ENCODE measurements at regions not wholly inside any gene's neighbourhood (a gene's known extent, or its start where the extent isn't known, plus 50 kb on each side); places are given as distances from the start of the nearest gene placed in this dataset.

DNA sequence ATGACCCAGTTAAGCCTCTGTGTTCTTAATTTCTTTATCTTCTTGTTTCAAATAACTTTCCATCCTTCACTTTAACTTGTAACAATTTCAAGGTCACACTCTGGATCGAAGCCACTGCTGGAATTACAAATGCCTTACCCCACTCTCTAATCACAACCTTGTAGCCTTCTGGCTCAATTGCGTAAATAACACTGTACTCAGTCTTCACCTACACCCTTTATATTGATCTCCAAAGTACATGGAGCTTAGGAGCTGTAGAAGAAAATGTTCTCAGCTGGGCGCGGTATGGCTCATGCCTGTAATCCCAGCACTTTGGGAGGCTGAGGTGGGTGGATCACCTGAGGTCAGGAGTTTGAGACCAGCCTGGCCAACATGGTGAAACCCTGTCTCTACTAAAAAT lies 164.3 kb upstream of the NPSR1 start:
- TF ChIP-seq TEAD4 (IDR thresholded peaks at IDR 0.05) (no peak), YY1 (IDR thresholded peaks at IDR 0.05; ENCODE audit: low read depth) (no peak), EGR1 (IDR thresholded peaks at IDR 0.05) (no peak), CREB1 (IDR thresholded peaks at IDR 0.05; ENCODE audit: low read depth) (no peak), ZBTB7A (IDR thresholded peaks at IDR 0.05; ENCODE audit: low read depth) (no peak), TAF1 (IDR thresholded peaks at IDR 0.05; ENCODE audit: low read depth) (no peak), NFIC (IDR thresholded peaks at IDR 0.05) (no peak), RAD21 (IDR thresholded peaks at IDR 0.05; ENCODE audit: low read depth) (no peak), TCF12 (IDR thresholded peaks at IDR 0.05; ENCODE audit: low read depth) (no peak), FOXM1 (IDR thresholded peaks at IDR 0.05; ENCODE audit: borderline replicate concordance, low read depth) (no peak), CEBPB (IDR thresholded peaks at IDR 0.05) (no peak), EP300 (IDR thresholded peaks at IDR 0.05; ENCODE audit: borderline replicate concordance) (no peak)
- TF ChIP-seq, protein P1, sequence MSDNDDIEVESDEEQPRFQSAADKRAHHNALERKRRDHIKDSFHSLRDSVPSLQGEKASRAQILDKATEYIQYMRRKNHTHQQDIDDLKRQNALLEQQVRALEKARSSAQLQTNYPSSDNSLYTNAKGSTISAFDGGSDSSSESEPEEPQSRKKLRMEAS (IDR thresholded peaks at IDR 0.05): no peak
- TF ChIP-seq, protein P2, sequence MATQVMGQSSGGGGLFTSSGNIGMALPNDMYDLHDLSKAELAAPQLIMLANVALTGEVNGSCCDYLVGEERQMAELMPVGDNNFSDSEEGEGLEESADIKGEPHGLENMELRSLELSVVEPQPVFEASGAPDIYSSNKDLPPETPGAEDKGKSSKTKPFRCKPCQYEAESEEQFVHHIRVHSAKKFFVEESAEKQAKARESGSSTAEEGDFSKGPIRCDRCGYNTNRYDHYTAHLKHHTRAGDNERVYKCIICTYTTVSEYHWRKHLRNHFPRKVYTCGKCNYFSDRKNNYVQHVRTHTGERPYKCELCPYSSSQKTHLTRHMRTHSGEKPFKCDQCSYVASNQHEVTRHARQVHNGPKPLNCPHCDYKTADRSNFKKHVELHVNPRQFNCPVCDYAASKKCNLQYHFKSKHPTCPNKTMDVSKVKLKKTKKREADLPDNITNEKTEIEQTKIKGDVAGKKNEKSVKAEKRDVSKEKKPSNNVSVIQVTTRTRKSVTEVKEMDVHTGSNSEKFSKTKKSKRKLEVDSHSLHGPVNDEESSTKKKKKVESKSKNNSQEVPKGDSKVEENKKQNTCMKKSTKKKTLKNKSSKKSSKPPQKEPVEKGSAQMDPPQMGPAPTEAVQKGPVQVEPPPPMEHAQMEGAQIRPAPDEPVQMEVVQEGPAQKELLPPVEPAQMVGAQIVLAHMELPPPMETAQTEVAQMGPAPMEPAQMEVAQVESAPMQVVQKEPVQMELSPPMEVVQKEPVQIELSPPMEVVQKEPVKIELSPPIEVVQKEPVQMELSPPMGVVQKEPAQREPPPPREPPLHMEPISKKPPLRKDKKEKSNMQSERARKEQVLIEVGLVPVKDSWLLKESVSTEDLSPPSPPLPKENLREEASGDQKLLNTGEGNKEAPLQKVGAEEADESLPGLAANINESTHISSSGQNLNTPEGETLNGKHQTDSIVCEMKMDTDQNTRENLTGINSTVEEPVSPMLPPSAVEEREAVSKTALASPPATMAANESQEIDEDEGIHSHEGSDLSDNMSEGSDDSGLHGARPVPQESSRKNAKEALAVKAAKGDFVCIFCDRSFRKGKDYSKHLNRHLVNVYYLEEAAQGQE (IDR thresholded peaks at IDR 0.05; ENCODE audit: low read depth): no peak
- TF ChIP-seq, protein P3, sequence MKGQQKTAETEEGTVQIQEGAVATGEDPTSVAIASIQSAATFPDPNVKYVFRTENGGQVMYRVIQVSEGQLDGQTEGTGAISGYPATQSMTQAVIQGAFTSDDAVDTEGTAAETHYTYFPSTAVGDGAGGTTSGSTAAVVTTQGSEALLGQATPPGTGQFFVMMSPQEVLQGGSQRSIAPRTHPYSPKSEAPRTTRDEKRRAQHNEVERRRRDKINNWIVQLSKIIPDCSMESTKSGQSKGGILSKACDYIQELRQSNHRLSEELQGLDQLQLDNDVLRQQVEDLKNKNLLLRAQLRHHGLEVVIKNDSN (IDR thresholded peaks at IDR 0.05): no peak

DNA sequence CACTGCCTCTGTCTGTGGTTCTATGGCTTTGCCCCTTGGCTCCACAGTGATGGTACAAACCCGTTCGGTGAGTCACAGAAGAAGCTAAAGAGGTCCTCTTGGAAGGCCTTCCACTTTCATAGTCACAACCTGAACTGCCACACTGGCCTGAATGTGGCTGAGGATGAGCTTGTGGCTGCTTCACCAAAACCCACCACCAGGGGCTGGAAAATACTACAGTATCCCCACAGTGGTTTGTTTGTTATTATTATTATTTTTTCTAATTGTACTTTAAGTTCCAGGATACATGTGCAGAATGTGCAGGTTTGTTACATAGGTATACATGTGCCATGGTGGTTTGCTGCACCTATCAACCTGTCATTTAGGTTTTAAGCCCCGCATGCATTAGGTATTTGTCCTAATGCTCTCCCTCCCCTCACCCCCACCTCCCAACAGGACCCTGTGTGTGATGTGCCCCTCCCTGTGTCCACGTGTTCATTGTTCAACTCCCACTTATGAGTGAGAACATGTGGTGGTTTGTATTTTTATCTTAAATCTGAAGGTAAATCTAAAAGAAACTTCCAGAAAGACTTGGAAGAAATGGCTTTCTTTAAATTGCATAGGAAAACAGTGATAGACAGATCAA lies 160.8 kb upstream of the NPSR1 start:
- TF ChIP-seq RAD21 (IDR thresholded peaks at IDR 0.05; ENCODE audit: low read depth) (no peak), CEBPB (IDR thresholded peaks at IDR 0.05) (no peak), TAF1 (IDR thresholded peaks at IDR 0.05; ENCODE audit: low read depth) (no peak), CREB1 (IDR thresholded peaks at IDR 0.05; ENCODE audit: low read depth) (no peak), NFIC (IDR thresholded peaks at IDR 0.05) (no peak), TCF12 (IDR thresholded peaks at IDR 0.05; ENCODE audit: low read depth) (no peak), ZBTB7A (IDR thresholded peaks at IDR 0.05; ENCODE audit: low read depth) (no peak), EGR1 (IDR thresholded peaks at IDR 0.05) (no peak), TEAD4 (IDR thresholded peaks at IDR 0.05) (no peak), EP300 (IDR thresholded peaks at IDR 0.05; ENCODE audit: borderline replicate concordance) (no peak), YY1 (IDR thresholded peaks at IDR 0.05; ENCODE audit: low read depth) (no peak), FOXM1 (IDR thresholded peaks at IDR 0.05; ENCODE audit: borderline replicate concordance, low read depth) (no peak)
- TF ChIP-seq, protein P1 (IDR thresholded peaks at IDR 0.05): no peak
- TF ChIP-seq, protein P3 (IDR thresholded peaks at IDR 0.05): no peak
- TF ChIP-seq, protein P2 (IDR thresholded peaks at IDR 0.05; ENCODE audit: low read depth): no peak

DNA sequence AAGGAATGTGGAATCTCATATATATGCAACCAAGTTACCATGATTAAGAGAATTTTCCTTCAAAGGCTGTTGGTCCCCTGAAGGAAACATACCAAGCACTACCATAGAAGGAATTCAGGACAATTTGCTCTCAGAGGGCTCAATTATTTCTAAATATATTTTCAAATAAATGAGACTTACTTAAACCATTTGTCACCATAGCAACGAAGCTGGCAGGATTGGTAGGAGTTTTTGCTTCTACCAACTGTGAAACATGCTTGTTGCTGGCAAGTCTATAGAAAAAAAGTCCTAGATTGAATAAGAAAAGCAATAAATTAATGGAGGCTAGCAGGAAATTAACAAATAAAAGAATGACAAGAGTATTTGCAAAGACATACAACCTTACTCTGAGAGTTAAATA lies 156.9 kb upstream of the NPSR1 start:
- TF ChIP-seq CEBPB (IDR thresholded peaks at IDR 0.05) (no peak), RAD21 (IDR thresholded peaks at IDR 0.05; ENCODE audit: low read depth) (no peak)

DNA sequence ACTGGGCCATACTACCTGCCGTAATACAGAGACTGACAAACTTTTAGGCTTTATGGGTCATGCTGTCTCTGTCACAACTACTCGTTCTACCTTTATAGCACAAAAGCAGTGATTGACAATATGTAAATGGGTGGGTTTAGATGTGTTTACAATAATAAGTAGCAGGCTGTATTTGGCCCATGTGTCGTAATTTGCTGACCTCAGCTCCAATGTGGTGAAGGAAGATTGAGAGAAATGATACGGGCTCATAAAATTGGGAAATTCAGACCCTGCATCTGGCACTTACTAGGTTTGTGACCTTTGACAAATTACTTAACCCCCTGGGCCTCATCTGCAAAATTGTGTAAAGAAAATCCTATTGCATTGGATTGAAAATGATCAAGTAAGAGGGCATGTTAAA lies 150.8 kb upstream of the NPSR1 start:
- no peak for TF ChIP-seq EGR1 (IDR thresholded peaks at IDR 0.05)
- TF ChIP-seq EP300 (IDR thresholded peaks at IDR 0.05; ENCODE audit: borderline replicate concordance): no peak
- no peak for TF ChIP-seq NFIC (IDR thresholded peaks at IDR 0.05)
- TF ChIP-seq, protein P2 (IDR thresholded peaks at IDR 0.05; ENCODE audit: low read depth): no peak
- TF ChIP-seq CEBPB (IDR thresholded peaks at IDR 0.05): no peak
- no peak for TF ChIP-seq ZBTB7A (IDR thresholded peaks at IDR 0.05; ENCODE audit: low read depth)
- TF ChIP-seq RAD21 (IDR thresholded peaks at IDR 0.05; ENCODE audit: low read depth): no peak
- TF ChIP-seq TCF12 (IDR thresholded peaks at IDR 0.05; ENCODE audit: low read depth): no peak
- no peak for TF ChIP-seq CREB1 (IDR thresholded peaks at IDR 0.05; ENCODE audit: low read depth)
- no peak for TF ChIP-seq TAF1 (IDR thresholded peaks at IDR 0.05; ENCODE audit: low read depth)
- TF ChIP-seq, protein P1 (IDR thresholded peaks at IDR 0.05): no peak
- TF ChIP-seq, protein P3 (IDR thresholded peaks at IDR 0.05): no peak
- no peak for TF ChIP-seq FOXM1 (IDR thresholded peaks at IDR 0.05; ENCODE audit: borderline replicate concordance, low read depth)
- no peak for TF ChIP-seq TEAD4 (IDR thresholded peaks at IDR 0.05)
- no peak for TF ChIP-seq YY1 (IDR thresholded peaks at IDR 0.05; ENCODE audit: low read depth)
